ENCODE measurements at regions not wholly inside any gene's neighbourhood (a gene's known extent, or its start where the extent isn't known, plus 50 kb on each side); places are given as distances from the start of the nearest gene placed in this dataset.

DNA sequence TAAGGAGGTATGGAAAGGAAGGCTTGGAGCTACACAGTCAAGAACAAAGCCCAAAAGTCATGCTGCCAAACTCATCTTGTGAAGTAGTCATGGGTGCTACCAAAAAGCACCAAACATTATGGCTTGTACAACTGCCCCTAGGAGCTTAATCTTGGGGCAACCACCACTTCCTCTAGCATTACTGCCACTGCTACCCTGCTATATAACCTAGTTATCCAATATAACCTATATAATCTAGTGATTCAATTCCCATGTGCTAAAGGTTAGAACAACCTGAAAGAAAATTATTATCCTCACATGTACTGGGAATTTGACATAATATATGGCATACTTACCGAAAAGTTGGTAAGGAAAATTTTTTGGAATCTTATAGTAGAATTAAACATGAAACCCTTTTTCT lies 102.6 kb upstream of the RBBP8 start:
- no peak overlapping the region for H3K4me3 ChIP-seq (ENCODE audit: low read depth, low read length)
- no peak for DNase-seq (ENCODE audit: low read depth)
- TF ChIP-seq, protein P1, sequence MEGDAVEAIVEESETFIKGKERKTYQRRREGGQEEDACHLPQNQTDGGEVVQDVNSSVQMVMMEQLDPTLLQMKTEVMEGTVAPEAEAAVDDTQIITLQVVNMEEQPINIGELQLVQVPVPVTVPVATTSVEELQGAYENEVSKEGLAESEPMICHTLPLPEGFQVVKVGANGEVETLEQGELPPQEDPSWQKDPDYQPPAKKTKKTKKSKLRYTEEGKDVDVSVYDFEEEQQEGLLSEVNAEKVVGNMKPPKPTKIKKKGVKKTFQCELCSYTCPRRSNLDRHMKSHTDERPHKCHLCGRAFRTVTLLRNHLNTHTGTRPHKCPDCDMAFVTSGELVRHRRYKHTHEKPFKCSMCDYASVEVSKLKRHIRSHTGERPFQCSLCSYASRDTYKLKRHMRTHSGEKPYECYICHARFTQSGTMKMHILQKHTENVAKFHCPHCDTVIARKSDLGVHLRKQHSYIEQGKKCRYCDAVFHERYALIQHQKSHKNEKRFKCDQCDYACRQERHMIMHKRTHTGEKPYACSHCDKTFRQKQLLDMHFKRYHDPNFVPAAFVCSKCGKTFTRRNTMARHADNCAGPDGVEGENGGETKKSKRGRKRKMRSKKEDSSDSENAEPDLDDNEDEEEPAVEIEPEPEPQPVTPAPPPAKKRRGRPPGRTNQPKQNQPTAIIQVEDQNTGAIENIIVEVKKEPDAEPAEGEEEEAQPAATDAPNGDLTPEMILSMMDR (conservative IDR thresholded peaks at IDR 0.05; ENCODE audit: low read depth, low read length): no peak

DNA sequence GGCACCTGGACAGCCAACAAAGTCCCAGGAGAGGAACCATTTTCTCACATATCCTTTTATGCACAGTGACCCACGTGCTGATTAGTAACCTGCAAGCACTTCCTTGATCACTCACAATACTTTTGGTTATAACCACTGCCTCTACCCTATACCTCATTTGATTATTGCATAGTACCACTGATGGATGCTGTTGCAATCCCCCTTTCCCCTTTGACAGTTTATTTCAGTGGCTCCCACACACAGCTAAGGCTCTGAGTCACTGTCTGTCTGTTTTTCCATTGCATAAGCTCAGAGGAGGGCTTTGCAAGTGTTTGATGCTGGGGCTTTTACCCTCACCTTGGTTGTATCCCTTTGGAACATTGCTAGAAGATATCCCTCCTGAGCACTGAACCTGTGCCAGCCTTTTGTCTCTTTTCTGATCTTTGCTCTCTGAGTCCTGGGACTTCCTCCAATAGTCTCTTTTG lies 101.7 kb upstream of the RBBP8 start:
- no peak overlapping the region for H3K4me3 ChIP-seq (ENCODE audit: low read depth, low read length)
- peak; percentile 91 for DNase-seq (ENCODE audit: low read depth)
- TF ChIP-seq, protein P1 (conservative IDR thresholded peaks at IDR 0.05; ENCODE audit: low read depth, low read length): no peak

DNA sequence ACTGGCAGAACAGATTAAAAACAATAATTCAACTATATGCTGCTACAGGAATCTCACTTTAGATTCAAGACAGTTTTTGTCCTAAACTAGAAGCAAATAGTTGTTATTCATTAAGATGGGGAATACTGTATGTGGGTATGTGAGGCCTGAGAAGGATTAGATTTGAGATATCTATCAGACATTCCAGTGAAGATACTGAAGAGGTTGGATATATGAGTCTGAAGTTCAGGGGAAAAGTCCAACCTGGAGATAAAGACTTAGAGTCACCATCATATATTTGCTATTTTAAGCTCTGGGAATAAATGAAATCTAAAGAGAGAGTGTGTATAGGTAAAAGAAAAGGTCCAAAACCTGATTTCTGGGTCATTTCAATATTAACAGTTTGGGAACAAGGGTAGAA lies 96.2 kb upstream of the RBBP8 start:
- no peak overlapping the region for H3K4me3 ChIP-seq (ENCODE audit: low read depth, low read length)

DNA sequence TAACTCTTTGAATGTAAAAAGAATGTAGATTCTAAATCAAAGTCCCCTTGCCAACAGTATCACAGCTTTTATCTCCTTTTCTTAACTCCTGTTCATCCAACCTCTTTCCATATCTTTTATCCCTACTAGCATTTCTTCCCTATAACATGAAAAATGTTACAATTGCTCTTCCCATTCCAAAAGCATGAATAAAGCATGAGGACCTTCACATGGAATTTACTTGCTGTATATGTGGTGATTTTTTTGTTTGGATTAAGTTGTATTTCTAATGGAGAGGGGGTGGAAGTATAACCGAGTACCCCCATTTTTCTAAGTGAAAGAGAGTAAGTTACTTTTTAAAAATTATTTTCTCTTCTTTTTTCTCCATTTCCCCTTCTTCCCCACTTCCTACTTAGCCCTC lies 94.9 kb upstream of the RBBP8 start:
- TF ChIP-seq, protein P1 (conservative IDR thresholded peaks at IDR 0.05; ENCODE audit: low read depth, low read length): no peak
- DNase-seq (ENCODE audit: low read depth): no peak
- no peak overlapping the region for H3K4me3 ChIP-seq (ENCODE audit: low read depth, low read length)

More for the DNA sequence above, 96.2 kb upstream of the RBBP8 start:
- no peak for DNase-seq (ENCODE audit: low read depth)
- TF ChIP-seq, protein P1 (conservative IDR thresholded peaks at IDR 0.05; ENCODE audit: low read depth, low read length): no peak

DNA sequence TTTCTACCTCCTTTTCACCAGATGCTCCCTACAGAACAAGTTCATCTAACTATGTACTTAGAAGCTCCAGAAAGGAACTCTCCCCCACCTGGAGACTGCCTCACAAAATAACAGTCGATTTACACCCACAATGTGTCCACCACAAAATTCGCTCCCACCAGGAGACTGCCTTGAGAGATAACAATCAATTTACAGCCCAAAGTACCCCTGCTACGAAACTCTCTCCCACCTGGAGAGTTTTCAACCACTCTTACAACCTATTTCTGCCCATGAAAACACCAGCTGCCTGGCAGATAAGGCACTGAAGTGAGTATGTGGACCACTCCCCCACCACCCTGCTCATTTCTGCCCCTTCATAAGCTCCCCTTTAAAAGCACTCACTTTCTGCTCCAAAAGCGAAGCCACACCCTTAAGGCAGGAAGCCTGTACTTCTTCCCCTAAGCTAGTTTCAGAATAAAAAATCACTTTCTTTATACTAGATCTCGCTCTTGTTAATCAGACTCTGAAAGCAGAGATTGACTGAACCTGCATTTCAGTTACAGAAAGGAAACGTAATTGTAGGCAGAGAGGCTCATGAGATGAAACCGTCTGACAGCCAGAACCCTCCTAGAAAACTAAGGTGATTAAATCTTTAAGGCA lies 94.4 kb upstream of the RBBP8 start:
- no peak for DNase-seq (ENCODE audit: low read depth)
- no peak overlapping the region for H3K4me3 ChIP-seq (ENCODE audit: low read depth, low read length)
- TF ChIP-seq, protein P1 (conservative IDR thresholded peaks at IDR 0.05; ENCODE audit: low read depth, low read length): no peak

DNA sequence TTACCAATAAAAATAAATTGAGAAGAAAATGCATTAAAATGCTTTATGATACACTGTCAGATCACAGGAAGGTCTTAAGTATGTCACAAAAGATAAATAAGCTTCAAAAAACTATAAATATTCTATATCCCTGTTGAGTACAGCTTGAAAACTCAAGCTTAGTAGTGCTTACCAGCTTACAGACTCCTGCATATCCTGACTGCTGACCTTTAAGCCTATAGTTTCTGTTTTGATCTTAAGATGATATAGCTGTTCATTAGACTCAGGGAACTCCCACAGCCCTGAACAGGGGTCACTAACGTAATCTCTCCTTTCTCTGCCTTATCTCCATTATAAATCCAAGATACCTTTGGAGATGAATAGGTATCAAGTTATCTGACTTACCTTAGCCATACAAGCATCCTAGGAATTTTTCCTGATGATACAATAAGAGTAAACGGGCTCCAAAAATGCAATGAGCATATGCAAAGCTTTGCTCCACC lies 93.7 kb upstream of the RBBP8 start:
- TF ChIP-seq, protein P1 (conservative IDR thresholded peaks at IDR 0.05; ENCODE audit: low read depth, low read length): no peak
- no peak overlapping the region for H3K4me3 ChIP-seq (ENCODE audit: low read depth, low read length)
- no peak for DNase-seq (ENCODE audit: low read depth)

DNA sequence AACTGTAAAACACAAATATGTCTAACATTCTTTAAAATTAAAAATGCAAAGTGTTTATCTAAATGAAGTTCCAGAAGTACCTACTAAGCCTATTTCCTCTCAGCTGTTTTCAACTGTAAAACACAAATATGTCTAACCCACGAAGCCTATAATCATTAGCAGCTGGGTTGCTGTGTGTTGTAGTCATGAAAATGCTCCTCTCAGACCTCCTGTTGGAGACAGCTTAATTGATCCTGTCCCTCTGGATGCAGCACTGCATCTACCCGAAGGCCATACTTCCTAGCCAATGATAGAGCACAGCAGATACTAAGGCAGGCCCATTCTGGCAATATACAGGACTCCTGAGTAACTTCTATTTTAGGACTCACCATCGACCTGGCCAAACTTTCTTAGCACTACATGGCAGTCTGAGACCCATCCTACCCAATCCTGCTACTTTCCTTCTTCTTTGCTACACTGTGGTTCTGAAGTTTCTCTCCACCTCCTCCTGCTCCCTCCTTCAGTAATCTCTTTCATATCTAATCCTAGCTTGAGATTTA lies 92.5 kb upstream of the RBBP8 start:
- DNase-seq (ENCODE audit: low read depth): no peak
- no peak overlapping the region for H3K4me3 ChIP-seq (ENCODE audit: low read depth, low read length)
- TF ChIP-seq, protein P1 (conservative IDR thresholded peaks at IDR 0.05; ENCODE audit: low read depth, low read length): no peak
